ENCODE measurements at regions not wholly inside any gene's neighbourhood (a gene's known extent, or its start where the extent isn't known, plus 50 kb on each side); places are given as distances from the start of the nearest gene placed in this dataset.

GRCh38 chr3:30461311-30461710 lies 145.1 kb upstream of the TGFBR2 start:
- no peak overlapping the region for H3K4me3 ChIP-seq (ENCODE audit: low read length)
- H3K27ac ChIP-seq (ENCODE audit: low read length) = no peak overlapping the region
- no peaks in the 10 kb centered on the region for H3K79me2 ChIP-seq (ENCODE audit: low read length)
- H3K9me2 ChIP-seq (replicated peaks; ENCODE audit: insufficient read depth, low read length) = 0 out of 2 replicates have a peak, but pooled peaks cover 4% of the 10 kb centered on the region
- H4K20me1 ChIP-seq (ENCODE audit: insufficient read depth, low read depth, low read length) = no peaks in the 10 kb centered on the region
- H3K9ac ChIP-seq (ENCODE audit: low read length) = no peak overlapping the region
- no peaks in the 10 kb centered on the region for H3K4me1 ChIP-seq (ENCODE audit: low read length)
- no peak overlapping the region for H3K4me2 ChIP-seq (ENCODE audit: low read depth, low read length, poor library complexity, severe bottlenecking)
- H2AFZ ChIP-seq (ENCODE audit: low read length) = no peak overlapping the region
- H3K27me3 ChIP-seq (ENCODE audit: low read length) = no peaks in the 10 kb centered on the region
- H3K36me3 ChIP-seq (ENCODE audit: insufficient read depth, low read length) = no peaks in the 10 kb centered on the region
- no peak for DNase-seq
- peaks cover 11% of the 10 kb centered on the region for H3K9me3 ChIP-seq (ENCODE audit: low read length)

GRCh38 chr3:30462721-30463470 lies 143.5 kb upstream of the TGFBR2 start:
- Histone ChIP-seq H3K27ac (ENCODE audit: low read length) (no peak overlapping the region), H2AFZ (ENCODE audit: low read length) (no peak overlapping the region), H3K79me2 (ENCODE audit: low read length) (no peaks in the 10 kb centered on the region), H3K4me2 (ENCODE audit: low read depth, low read length, poor library complexity, severe bottlenecking) (no peak overlapping the region), H3K9ac (ENCODE audit: low read length) (no peak overlapping the region), H3K4me3 (ENCODE audit: low read length) (no peak overlapping the region), H3K36me3 (ENCODE audit: insufficient read depth, low read length) (no peaks in the 10 kb centered on the region), H3K9me3 (ENCODE audit: low read length) (peaks cover 6% of the 10 kb centered on the region), H3K4me1 (ENCODE audit: low read length) (no peaks in the 10 kb centered on the region), H3K27me3 (ENCODE audit: low read length) (no peaks in the 10 kb centered on the region), H3K9me2 (replicated peaks; ENCODE audit: insufficient read depth, low read length) (0 out of 2 replicates have a peak, but pooled peaks cover 4% of the 10 kb centered on the region), H4K20me1 (ENCODE audit: insufficient read depth, low read depth, low read length) (no peaks in the 10 kb centered on the region)
- no peak for DNase-seq

DNA sequence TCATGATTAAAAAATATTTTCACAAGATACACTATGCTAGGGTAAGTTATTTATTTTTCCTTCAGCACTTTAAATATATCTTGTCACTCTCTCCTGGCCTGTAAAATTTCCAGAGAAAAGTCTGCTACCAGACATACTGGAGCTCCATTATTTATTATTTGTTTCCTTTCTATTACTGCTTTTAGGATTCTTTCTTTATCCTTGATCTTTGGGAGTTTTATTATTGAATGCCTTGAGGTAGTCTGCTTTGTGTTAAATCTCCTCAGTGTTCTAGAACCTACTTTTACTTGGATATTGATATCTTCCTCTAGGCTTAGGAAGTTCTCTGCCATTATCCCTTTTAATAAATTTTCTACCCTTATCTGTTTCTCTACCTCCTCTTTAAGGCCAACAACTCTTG lies 142.0 kb upstream of the TGFBR2 start:
- peaks cover 12% of the 10 kb centered on the region for H3K9me3 ChIP-seq (ENCODE audit: low read length)
- no peaks in the 10 kb centered on the region for H4K20me1 ChIP-seq (ENCODE audit: insufficient read depth, low read depth, low read length)
- H3K9me2 ChIP-seq (replicated peaks; ENCODE audit: insufficient read depth, low read length) = 0 out of 2 replicates have a peak, but pooled peaks cover 4% of the 10 kb centered on the region
- no peaks in the 10 kb centered on the region for H3K36me3 ChIP-seq (ENCODE audit: insufficient read depth, low read length)
- H2AFZ ChIP-seq (ENCODE audit: low read length) = no peak overlapping the region
- no peak overlapping the region for H3K27ac ChIP-seq (ENCODE audit: low read length)
- no peaks in the 10 kb centered on the region for H3K79me2 ChIP-seq (ENCODE audit: low read length)
- H3K27me3 ChIP-seq (ENCODE audit: low read length) = no peaks in the 10 kb centered on the region
- H3K9ac ChIP-seq (ENCODE audit: low read length) = no peak overlapping the region
- H3K4me3 ChIP-seq (ENCODE audit: low read length) = no peak overlapping the region
- no peak overlapping the region for H3K4me2 ChIP-seq (ENCODE audit: low read depth, low read length, poor library complexity, severe bottlenecking)
- no peak for DNase-seq
- no peaks in the 10 kb centered on the region for H3K4me1 ChIP-seq (ENCODE audit: low read length)

DNA sequence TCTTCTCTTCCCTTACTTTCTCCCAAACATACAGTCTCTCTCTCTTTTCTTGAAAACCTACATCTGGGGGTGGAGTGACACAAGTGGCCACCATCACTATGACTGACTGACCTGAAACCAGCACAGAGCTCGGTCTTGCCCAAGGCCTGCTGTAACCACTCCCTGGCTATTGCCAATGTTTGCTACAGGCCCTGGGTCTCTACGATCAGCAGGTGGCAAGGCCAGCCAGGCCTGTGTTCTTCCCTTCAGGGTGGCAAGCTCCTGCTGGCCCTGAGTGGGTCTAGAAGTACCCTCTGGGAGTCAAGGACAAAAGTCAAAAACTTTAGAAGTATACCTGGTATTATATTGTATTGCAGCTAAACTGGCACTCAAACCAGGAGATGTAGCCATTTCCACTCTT lies 140.9 kb upstream of the TGFBR2 start:
- H3K9ac ChIP-seq (ENCODE audit: low read length) = no peak overlapping the region
- H3K4me3 ChIP-seq (ENCODE audit: low read length) = no peak overlapping the region
- H3K27ac ChIP-seq (ENCODE audit: low read length) = no peak overlapping the region
- H4K20me1 ChIP-seq (ENCODE audit: insufficient read depth, low read depth, low read length) = no peaks in the 10 kb centered on the region
- H3K4me1 ChIP-seq (ENCODE audit: low read length) = no peaks in the 10 kb centered on the region
- H2AFZ ChIP-seq (ENCODE audit: low read length) = no peak overlapping the region
- peaks cover 12% of the 10 kb centered on the region for H3K9me3 ChIP-seq (ENCODE audit: low read length)
- H3K9me2 ChIP-seq (replicated peaks; ENCODE audit: insufficient read depth, low read length) = 0 out of 2 replicates have a peak, but pooled peaks cover 4% of the 10 kb centered on the region
- H3K27me3 ChIP-seq (ENCODE audit: low read length) = no peaks in the 10 kb centered on the region
- no peak overlapping the region for H3K4me2 ChIP-seq (ENCODE audit: low read depth, low read length, poor library complexity, severe bottlenecking)
- H3K79me2 ChIP-seq (ENCODE audit: low read length) = no peaks in the 10 kb centered on the region
- H3K36me3 ChIP-seq (ENCODE audit: insufficient read depth, low read length) = no peaks in the 10 kb centered on the region
- DNase-seq = no peak

DNA sequence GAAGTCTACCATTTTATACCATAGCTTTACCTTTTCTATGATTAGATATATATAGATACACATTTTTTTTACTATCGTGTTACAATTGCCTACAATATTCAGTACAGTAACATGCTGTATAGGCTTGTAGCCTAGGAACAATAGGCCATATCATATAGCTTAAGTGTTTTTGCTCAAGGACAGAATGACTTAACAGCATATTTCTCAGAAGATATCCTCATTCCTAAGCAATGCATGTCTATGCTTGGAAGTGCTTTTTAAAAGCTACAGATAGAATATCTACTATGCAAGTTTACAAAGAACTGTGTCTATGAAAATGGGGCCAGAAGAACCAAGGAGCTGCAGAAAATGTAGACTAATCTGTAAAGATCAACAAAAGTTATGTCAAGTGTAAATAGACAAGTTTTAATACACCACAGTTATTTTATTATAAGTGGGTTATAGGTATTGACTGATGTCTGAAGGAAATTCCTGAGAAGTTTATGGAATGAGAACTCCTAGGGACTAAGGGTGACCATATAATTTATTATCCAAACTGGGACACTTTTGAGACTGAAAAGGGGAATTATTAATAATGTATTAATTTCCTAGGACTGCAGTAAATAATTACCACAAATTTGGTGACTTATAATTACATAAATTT lies 138.7 kb upstream of the TGFBR2 start:
- Histone ChIP-seq H3K9me3 (ENCODE audit: low read length) (peaks cover 17% of the 10 kb centered on the region), H3K4me3 (ENCODE audit: low read length) (no peak overlapping the region), H3K9ac (ENCODE audit: low read length) (no peak overlapping the region), H3K9me2 (replicated peaks; ENCODE audit: insufficient read depth, low read length) (0 out of 2 replicates have a peak, but pooled peaks cover 3% of the 10 kb centered on the region), H3K27ac (ENCODE audit: low read length) (no peak overlapping the region), H3K36me3 (ENCODE audit: insufficient read depth, low read length) (no peaks in the 10 kb centered on the region), H2AFZ (ENCODE audit: low read length) (no peak overlapping the region), H3K4me2 (ENCODE audit: low read depth, low read length, poor library complexity, severe bottlenecking) (no peak overlapping the region), H4K20me1 (ENCODE audit: insufficient read depth, low read depth, low read length) (no peaks in the 10 kb centered on the region), H3K4me1 (ENCODE audit: low read length) (no peaks in the 10 kb centered on the region), H3K79me2 (ENCODE audit: low read length) (no peaks in the 10 kb centered on the region), H3K27me3 (ENCODE audit: low read length) (no peaks in the 10 kb centered on the region)
- no peak for DNase-seq

DNA sequence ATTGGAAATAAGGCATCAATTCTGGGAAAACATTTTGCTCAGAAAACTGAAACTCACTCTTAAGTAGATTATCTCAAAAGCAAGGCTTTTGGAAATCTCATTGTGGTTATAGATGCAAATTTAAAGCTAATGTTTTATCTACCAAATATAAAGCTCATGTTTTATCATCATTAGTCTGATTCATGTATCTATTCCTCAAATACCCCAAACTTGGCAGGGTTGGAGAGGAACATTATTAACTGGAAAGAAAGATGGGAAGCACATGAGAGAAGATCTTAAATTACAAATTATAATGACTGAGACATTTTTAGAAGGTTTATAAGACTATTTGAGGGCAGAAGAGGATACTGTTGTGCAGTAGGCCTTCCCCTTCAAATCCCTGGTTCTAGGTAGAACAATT lies 137.3 kb upstream of the TGFBR2 start:
- no peak overlapping the region for H3K9ac ChIP-seq (ENCODE audit: low read length)
- H3K27me3 ChIP-seq (ENCODE audit: low read length) = no peaks in the 10 kb centered on the region
- no peaks in the 10 kb centered on the region for H3K36me3 ChIP-seq (ENCODE audit: insufficient read depth, low read length)
- peaks cover 17% of the 10 kb centered on the region for H3K9me3 ChIP-seq (ENCODE audit: low read length)
- no peaks in the 10 kb centered on the region for H4K20me1 ChIP-seq (ENCODE audit: insufficient read depth, low read depth, low read length)
- H3K4me1 ChIP-seq (ENCODE audit: low read length) = no peaks in the 10 kb centered on the region
- H2AFZ ChIP-seq (ENCODE audit: low read length) = no peak overlapping the region
- H3K79me2 ChIP-seq (ENCODE audit: low read length) = no peaks in the 10 kb centered on the region
- no peak overlapping the region for H3K4me2 ChIP-seq (ENCODE audit: low read depth, low read length, poor library complexity, severe bottlenecking)
- no peak for DNase-seq
- H3K9me2 ChIP-seq (replicated peaks; ENCODE audit: insufficient read depth, low read length) = no peaks in the 10 kb centered on the region
- no peak overlapping the region for H3K27ac ChIP-seq (ENCODE audit: low read length)
- H3K4me3 ChIP-seq (ENCODE audit: low read length) = no peak overlapping the region

- DNase-seq = no peak
- H3K36me3 ChIP-seq (ENCODE audit: insufficient read depth, low read length) = no peaks in the 10 kb centered on the region
- no peak overlapping the region for H3K4me3 ChIP-seq (ENCODE audit: low read length)
- H3K79me2 ChIP-seq (ENCODE audit: low read length) = no peaks in the 10 kb centered on the region
- H2AFZ ChIP-seq (ENCODE audit: low read length) = no peak overlapping the region
- H3K9me2 ChIP-seq (replicated peaks; ENCODE audit: insufficient read depth, low read length) = no peaks in the 10 kb centered on the region
- peaks cover 14% of the 10 kb centered on the region for H3K9me3 ChIP-seq (ENCODE audit: low read length)
- H3K4me2 ChIP-seq (ENCODE audit: low read depth, low read length, poor library complexity, severe bottlenecking) = no peak overlapping the region
- no peaks in the 10 kb centered on the region for H3K4me1 ChIP-seq (ENCODE audit: low read length)
- H3K27me3 ChIP-seq (ENCODE audit: low read length) = no peaks in the 10 kb centered on the region
- no peak overlapping the region for H3K9ac ChIP-seq (ENCODE audit: low read length)
- H3K27ac ChIP-seq (ENCODE audit: low read length) = no peak overlapping the region
- H4K20me1 ChIP-seq (ENCODE audit: insufficient read depth, low read depth, low read length) = no peaks in the 10 kb centered on the region
Measured at GRCh38 chr3:30470496-30470895, 135.9 kb upstream of the TGFBR2 start.

DNA sequence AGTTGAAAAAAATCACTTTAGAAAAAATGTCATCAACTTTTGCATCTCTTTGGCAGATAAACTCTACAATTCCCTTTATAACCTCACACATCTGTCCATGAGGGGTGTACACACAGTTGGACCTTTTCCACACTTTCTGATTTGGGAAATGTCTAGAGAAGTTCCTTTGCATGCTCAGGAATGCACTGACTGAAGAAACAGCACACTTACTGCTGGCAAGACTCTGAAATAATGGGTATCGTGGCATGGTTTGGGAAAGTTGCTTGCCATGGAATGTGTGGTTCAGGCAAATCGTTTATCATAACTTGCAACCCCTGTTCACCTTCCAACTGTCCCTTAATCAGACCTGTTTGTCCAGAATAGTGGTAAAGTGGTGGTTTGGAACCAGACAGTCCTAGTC lies 135.3 kb upstream of the TGFBR2 start:
- Histone ChIP-seq H3K27ac (ENCODE audit: low read length) (no peak overlapping the region), H4K20me1 (ENCODE audit: insufficient read depth, low read depth, low read length) (no peaks in the 10 kb centered on the region), H3K27me3 (ENCODE audit: low read length) (no peaks in the 10 kb centered on the region), H2AFZ (ENCODE audit: low read length) (no peak overlapping the region), H3K79me2 (ENCODE audit: low read length) (no peaks in the 10 kb centered on the region), H3K9ac (ENCODE audit: low read length) (no peak overlapping the region), H3K4me2 (ENCODE audit: low read depth, low read length, poor library complexity, severe bottlenecking) (no peak overlapping the region), H3K9me3 (ENCODE audit: low read length) (peaks cover 14% of the 10 kb centered on the region), H3K4me1 (ENCODE audit: low read length) (no peaks in the 10 kb centered on the region), H3K4me3 (ENCODE audit: low read length) (no peak overlapping the region), H3K9me2 (replicated peaks; ENCODE audit: insufficient read depth, low read length) (no peaks in the 10 kb centered on the region), H3K36me3 (ENCODE audit: insufficient read depth, low read length) (no peaks in the 10 kb centered on the region)
- DNase-seq = no peak
